ENCODE measurements at regions not wholly inside any gene's neighbourhood (a gene's known extent, or its start where the extent isn't known, plus 50 kb on each side); places are given as distances from the start of the nearest gene placed in this dataset.

DNA sequence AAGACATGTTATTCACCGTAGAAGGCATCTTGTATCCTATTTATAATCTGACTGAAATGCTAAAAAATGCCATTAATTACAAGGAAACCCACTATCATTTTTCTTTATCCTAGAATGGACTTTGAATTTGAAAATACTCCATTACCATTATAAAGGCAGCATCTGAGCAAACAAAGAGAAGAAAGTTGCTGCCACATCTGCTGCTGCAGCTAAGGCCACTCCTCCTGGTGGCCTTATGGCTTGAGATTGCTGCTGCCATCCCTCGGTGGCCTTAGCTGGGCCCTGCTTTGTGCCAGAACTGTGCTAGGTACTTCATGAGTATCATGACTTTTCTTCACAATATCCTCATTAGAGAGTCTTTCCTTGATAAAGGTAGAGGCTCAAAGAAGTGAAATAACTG lies 1210.1 kb upstream of the TENM4 start:
- ATAC-seq (no peak), DNase-seq (no peak)
- intact Hi-C loops (cut with DNase I), result no loop called here
- H3K27ac ChIP-seq, result no peak overlapping the region
- 74 to 79% (median 77%) methylated on average over 2 of the region's 2 CpGs for WGBS, 4 donors
- H3K36me3 ChIP-seq, result no peaks in the 10 kb centered on the region
- H3K4me3 ChIP-seq, result no peak overlapping the region
- TF ChIP-seq POLR2A (IDR thresholded peaks at IDR 0.05), result no peak
- TF ChIP-seq, protein P1, sequence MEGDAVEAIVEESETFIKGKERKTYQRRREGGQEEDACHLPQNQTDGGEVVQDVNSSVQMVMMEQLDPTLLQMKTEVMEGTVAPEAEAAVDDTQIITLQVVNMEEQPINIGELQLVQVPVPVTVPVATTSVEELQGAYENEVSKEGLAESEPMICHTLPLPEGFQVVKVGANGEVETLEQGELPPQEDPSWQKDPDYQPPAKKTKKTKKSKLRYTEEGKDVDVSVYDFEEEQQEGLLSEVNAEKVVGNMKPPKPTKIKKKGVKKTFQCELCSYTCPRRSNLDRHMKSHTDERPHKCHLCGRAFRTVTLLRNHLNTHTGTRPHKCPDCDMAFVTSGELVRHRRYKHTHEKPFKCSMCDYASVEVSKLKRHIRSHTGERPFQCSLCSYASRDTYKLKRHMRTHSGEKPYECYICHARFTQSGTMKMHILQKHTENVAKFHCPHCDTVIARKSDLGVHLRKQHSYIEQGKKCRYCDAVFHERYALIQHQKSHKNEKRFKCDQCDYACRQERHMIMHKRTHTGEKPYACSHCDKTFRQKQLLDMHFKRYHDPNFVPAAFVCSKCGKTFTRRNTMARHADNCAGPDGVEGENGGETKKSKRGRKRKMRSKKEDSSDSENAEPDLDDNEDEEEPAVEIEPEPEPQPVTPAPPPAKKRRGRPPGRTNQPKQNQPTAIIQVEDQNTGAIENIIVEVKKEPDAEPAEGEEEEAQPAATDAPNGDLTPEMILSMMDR (IDR thresholded peaks at IDR 0.05), result no peak
- no peaks in the 10 kb centered on the region for H3K9me3 ChIP-seq
- H3K27me3 ChIP-seq, result no peaks in the 10 kb centered on the region
- H3K4me1 ChIP-seq, result no peaks in the 10 kb centered on the region

DNA sequence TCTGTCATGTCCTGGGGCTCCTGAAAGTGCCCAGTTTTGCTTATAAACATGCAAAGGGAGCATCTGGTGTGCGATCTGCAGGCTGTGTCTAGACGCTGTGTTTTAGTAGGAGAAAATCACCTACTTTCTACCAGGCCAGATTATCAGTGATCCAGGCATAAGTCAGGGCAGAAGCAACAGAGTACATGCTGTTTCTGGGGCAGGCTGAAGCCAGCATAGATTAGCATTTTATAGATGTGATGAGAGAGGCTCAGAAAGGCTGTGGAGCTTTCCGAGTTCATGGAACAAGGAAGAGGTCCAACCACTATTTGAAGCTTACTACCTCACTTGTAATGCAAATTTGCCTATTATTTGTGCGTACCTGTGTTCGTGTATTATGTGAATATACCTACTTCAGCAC lies 1208.4 kb upstream of the TENM4 start:
- ATAC-seq, result no peak
- no peak for DNase-seq
- no peak for TF ChIP-seq POLR2A (IDR thresholded peaks at IDR 0.05)
- TF ChIP-seq, protein P1 (IDR thresholded peaks at IDR 0.05), result no peak
- whole genome bisulfite sequencing, 4 donors, result 82 to 88% (median 87%) methylated on average over 5 of the region's 5 CpGs
- intact Hi-C loops (cut with DNase I), result no loop called here
- Histone ChIP-seq H3K4me1 (no peaks in the 10 kb centered on the region), H3K27ac (no peak overlapping the region), H3K4me3 (no peak overlapping the region), H3K36me3 (no peaks in the 10 kb centered on the region), H3K9me3 (no peaks in the 10 kb centered on the region), H3K27me3 (no peaks in the 10 kb centered on the region)

DNA sequence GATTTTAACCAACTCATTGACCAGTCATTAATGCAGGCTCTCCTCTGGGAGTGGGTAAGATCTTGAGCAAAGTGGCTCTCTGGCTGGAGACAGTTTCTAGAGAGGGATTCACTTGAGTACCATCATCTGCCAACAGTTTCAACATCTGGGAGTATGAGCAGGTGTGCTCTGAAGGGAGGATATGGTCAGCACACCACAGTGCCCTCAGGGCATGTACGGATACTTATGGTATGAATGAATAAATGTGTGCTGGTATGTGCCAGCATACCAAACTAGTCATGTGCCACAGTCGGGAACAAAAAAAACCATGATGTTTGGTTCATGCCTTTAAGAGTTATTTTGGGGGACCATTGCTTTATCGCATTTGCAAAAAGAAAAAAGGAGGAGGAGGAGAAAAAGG lies 1197.5 kb upstream of the TENM4 start:
- no peaks in the 10 kb centered on the region for H3K27me3 ChIP-seq
- intact Hi-C loops (cut with DNase I), result no loop called here
- H3K4me3 ChIP-seq, result no peak overlapping the region
- TF ChIP-seq, protein P1 (IDR thresholded peaks at IDR 0.05), result no peak
- no peak for TF ChIP-seq POLR2A (IDR thresholded peaks at IDR 0.05)
- no peaks in the 10 kb centered on the region for H3K4me1 ChIP-seq
- no peak overlapping the region for H3K27ac ChIP-seq
- no peaks in the 10 kb centered on the region for H3K36me3 ChIP-seq
- no peaks in the 10 kb centered on the region for H3K9me3 ChIP-seq
- ATAC-seq (no peak), DNase-seq (no peak)
- 80 to 94% (median 89%) methylated on average over 3 of the region's 3 CpGs for WGBS, 4 donors

DNA sequence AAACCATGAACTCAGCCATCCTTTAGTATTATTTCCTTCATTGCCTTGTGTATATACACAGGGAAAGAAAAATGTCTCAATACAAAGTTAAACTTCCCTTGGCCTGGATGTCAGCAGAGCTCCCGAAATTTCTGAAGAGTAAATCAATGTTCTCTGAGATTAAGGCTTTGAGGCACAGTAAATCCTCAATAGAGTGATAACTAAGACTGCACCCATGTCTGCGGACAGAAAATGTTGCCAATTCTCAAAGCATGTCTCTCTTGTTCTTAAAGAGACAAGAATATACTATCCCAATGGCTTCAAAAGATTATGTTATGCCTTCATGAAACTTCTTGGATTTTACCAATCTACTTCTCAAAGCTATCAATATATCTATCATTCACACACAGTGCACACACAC lies 1196.7 kb upstream of the TENM4 start:
- intact Hi-C loops (cut with DNase I), result no loop called here

More for the DNA sequence above, 1196.7 kb upstream of the TENM4 start:
- ATAC-seq (no peak), DNase-seq (no peak)
- H3K4me1 ChIP-seq, result no peaks in the 10 kb centered on the region
- H3K27ac ChIP-seq, result no peak overlapping the region
- H3K27me3 ChIP-seq, result no peaks in the 10 kb centered on the region
- H3K36me3 ChIP-seq, result no peaks in the 10 kb centered on the region
- WGBS, 4 donors, result 75 to 84% (median 78%) methylated on average over 2 of the region's 2 CpGs
- H3K9me3 ChIP-seq, result no peaks in the 10 kb centered on the region
- no peak overlapping the region for H3K4me3 ChIP-seq
- TF ChIP-seq, protein P1 (IDR thresholded peaks at IDR 0.05), result no peak
- no peak for TF ChIP-seq POLR2A (IDR thresholded peaks at IDR 0.05)

Measured in heart left ventricle (tissue), 16 donors.